ENCODE measurements at regions not wholly inside any gene's neighbourhood (a gene's known extent, or its start where the extent isn't known, plus 50 kb on each side); places are given as distances from the start of the nearest gene placed in this dataset.
"Not testable (repeated sequence)": the region's sequence is repeated elsewhere in the genome, so short reads cannot be mapped to it uniquely, and the experiment has no call there.

DNA sequence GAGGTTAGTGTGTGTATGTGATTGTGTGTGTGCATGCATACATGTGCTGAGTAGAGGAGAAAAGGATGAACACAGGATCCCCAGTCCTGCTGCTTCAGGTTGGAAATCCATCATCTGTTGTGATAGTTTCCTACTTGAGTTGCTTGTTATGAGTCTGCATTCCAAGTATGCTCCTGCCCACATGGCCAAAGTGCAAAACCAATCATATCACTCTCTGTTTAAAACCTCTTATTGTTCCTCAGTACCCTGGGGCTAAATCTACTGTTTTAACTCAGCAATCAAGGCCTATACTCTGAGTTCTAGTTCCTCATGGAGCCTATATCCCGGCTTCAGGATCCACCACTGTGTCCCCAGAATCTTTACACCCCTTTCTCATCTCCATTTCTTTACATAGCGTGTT is 139.9 kb upstream of the TLE3 start:
- DNase-seq: no peak

GRCh38 chr15:70236341-70237086 is 138.8 kb upstream of the TLE3 start:
- no peak for DNase-seq

GRCh38 chr15:70235347-70235746 is 137.6 kb upstream of the TLE3 start:
- no peak for DNase-seq

GRCh38 chr15:70234256-70234905 is 136.7 kb upstream of the TLE3 start:
- no peak for DNase-seq

DNA sequence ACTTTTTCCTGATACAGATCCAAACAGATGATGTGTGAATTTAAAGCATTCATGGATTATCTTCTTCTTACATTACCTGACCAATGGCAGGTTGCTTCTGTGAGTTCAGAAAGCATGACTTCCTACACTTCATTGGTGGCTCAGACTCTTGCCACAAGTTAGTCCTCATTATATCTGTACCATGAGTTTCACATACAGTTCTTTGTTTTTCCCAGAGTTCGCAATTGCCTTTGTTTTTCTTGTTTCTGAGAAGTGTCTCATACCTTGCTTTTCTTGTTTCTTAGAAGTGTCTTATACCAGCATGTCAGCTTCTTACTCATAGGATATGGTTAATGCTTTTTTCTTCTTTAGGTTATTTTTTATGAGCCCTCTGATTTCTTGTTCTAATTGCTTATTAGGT is 133.8 kb upstream of the TLE3 start:
- DNase-seq: no peak

DNA sequence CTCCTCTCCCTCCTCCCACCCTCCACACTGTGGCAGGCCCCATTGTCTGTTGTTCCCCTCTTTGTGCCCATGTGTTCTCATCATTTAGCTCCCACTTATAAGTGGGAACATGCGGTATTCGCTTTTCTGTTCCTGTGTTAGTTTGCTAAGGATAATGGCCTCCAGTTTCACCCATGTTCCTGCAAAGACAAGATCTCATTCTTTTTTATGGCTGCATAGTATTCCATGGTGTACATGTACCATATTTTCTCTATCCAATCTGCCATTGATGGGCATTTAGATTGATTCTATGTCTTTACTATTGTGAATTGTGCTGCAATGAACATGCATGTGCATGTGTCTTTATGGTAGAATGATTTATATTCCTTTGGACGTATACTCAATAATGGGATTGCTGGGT is 130.2 kb upstream of the TLE3 start:
- not testable (repeated sequence) for DNase-seq

DNA sequence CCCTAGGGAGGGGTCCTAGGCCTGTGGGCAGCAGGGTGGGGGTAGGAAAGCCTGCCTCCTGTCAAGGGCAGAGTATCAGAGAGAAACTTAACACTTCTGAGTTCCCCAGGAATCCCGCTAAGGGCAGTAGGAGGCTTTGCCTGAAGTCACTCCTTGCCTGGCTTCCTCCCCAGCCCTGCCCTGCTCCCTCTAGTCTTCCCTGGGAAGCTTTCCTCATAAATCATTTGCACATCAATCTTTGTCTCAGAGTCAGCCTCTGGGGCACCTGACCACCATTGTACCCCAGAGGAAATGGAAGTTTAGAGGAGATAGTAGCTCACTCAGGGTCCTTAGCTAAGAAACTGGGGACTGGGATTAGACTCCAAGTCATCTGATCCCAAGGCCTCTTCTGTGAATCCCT is 129.4 kb upstream of the TLE3 start:
- DNase-seq: no peak

DNA sequence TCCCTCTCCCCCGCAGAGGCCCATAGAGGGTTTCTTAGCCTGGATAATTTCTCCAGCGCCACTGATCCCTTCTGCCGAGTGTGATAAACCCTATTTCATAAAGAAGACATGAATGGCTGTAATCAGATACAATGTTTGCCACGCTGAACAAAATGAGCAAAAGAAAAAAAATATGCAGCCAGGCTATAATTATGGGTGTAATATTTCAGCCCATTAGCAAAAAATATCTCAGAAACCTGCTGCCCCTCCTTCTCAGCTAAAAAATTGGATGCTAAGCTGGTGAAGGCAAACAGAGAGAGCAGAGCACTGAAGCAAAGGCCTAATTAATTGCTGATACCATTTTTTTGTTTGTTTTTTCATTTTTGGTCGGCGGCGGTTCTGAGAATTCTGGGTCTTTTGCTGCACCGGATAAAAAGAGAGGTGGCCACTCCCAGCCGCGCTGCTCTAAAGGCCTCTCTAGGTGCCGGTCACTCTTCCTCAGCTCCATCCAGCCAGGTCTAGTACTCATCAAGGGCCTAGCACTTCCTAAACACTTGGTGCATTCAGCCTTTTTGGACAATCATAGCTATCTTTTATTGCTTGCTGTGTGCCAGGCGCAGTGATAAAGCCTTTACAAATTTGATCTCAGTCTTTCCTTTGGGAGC is 128.7 kb upstream of the TLE3 start:
- DNase-seq: no peak

DNA sequence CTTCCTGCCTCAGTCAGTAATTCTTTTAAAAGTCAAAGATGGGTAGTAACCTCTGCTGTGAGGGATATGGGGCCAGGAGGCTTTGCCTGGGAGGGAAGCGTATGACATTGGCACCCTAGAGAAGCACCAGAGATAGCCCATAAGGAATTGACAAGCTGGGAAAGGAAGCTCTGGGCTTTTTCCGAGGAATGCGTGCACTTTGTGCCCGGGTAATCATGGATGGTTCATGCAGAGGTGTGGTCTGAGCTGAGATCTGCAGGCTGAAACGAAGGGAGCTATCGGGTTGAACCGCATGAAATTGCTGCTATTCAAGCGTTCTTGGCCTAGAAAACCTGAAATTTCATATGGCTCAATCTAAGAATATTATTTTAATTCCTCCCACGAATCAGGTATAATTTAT is 127.7 kb upstream of the TLE3 start:
- DNase-seq: no peak

DNA sequence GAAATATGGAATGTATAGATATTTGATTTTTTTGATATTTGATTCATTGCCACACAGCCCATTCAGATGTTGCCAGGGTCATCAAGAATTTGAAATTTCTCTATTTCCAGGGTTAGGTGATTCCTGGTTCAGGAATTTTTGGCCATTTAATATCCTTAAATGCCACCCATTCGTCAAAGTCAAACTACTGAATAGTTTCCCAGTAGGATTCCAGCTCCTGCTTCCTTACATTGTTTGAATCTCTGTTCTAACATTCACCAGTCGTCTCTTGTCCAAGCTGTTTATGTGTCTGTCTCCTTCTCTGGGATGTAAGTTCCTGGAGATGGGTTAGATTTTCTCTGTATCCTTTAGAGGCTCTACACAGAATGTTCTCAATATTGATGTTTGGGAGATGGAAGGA is 124.9 kb upstream of the TLE3 start:
- DNase-seq: no peak

DNA sequence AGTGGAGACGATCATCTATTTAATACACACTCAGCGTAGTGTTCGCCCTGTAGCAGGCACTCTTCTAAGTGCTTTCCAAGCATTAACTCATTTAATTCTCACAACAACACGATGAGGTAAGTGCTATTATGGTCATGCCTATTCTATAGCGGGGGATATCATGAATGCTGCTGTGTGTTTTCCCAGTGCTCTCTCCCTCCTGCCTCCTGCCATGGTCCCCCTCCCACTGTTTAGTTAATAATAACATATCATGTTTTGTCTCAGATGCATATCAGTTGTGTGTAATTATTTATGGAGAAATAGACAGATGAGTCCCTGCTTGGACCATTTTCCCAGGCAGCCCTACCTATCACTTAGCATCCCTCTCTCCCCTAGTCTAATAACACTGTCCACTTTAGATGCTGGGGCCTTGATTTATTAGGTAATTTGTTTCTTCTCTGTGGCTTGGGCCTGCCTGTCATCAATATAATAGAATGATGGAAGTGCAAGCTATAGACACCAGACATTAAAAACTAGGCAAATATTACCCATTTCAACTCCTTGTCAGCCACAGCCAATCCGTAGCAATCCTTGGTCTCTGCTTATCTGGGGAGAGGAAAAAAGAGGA is 122.9 kb upstream of the TLE3 start:
- no peak for DNase-seq

GRCh38 chr15:70219966-70220365 is 122.2 kb upstream of the TLE3 start:
- DNase-seq: no peak

DNA sequence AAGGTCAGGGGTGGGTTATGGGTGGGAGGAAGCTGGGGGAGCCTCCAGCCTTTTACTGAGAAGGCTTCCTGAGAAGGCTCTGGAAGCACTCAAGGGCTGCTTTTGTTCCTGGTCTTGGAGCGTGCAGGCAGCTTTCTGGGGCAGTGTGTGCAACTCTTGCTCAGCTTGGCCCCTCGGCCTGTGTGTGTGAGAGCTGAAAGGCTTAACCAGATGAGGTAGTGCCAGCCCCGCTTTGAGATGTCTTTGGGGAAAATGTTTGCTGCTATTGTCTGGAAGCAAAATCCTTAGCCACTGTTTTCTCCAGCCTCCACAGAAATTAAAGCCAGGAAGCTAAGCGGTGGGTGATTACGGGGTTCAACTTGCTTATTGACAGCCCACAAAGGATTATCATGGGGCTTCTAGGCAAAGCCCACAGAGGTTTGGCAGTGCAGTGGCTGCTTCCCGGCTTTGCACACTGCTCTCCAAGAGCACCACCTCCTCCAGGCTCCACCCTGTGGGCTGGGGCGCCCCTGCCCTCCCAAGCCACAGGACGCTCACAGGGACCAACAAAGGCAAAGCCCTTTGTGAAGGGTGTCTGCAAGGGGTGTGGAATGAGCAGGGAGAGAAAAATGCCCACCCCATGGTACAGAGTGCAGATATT is 121.7 kb upstream of the TLE3 start:
- no peak for DNase-seq

- DNase-seq: no peak
Measured at GRCh38 chr15:70217226-70218160, 119.8 kb upstream of the TLE3 start.

DNA sequence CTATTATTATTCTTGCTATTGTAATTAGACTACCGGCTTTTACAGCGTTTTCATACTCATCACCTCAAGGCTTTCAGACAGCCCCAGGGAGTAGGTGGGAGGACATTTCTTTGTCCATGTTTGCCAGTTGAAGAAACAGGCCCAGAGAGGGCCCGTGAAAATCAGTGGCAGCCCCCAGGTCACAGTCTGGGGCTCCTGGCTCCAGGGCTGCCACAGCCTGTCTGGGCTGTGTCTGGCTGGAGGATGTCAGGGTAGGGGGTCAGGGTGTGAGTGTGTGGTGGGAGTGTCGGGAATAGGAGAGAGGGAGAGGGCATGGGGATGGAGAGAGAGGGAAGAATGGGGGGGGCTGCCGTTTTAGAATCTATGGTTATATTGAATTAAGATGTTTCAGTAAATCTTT is 118.2 kb upstream of the TLE3 start:
- DNase-seq: no peak

DNA sequence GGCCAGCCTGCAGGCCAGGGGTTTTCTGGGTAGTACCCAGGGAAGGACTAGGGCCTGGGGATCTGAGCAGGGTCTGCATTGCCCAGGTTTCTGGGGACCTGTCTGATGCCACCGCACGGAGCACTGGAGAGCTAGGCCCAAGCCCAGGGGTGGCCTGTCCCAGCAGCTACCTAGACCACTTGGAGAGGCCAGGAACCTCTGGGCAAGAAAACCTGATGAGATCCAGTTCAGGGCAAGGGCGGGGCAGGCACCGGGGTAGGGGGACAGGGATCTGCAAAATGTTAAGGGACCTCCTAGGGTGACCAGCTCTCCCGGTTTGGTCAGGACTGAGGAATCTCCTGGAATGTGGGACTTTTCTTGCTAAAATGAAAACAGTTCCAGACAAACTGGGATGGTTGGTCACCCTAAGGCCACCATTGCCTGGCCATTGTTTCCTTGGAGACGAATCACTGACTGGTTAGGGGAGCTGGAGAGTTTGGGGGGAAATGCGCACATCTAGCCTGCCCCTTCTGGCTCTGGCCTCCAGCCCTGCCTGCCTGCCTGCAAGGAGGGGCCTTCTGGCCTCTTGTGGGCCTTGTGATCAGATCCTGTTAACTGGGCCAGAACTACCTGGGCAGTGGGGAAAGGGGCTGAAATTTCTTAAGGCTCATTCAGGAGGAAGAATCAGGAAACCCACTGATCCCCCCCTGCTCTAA is 117.4 kb upstream of the TLE3 start:
- DNase-seq: no peak

DNA sequence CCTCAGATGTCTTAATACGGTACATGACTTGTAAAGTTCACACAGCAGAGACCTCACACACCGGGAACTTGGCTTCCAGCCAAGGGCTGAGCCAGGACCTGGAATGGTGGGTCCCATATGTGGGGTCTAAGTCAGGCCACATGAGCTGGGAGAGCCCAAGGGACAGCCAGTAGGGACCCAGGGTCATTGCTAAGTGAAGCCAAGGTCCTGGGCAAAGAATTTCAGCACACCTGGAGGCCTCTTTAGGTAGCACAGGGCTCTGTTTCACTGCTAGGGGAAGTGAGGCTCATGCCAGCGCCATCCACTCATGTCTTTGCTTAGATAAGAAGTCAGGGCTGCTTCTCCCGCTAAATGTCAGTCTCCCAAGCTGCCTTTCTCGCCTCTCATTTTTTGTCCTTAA is 116.6 kb upstream of the TLE3 start:
- DNase-seq: no peak

DNA sequence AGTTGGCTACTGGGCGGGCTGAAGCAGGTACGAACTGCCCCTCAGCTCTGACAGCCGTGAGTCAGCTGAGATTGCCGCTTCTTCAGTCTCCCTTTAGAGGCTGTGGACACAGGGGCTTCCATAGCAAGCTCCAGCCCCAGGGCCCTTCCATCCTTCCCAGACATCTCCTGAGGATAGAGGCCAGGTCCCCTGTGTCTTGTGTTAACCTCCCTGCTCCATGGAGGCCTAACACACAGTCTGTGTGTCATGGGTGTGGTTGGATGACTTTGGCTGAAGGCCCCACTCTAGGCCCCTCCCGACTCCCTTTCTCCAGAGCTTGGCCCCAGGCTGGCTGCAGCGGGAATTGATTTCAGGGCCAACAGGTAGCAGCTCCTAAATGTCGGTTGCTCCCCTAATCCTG is 116.1 kb upstream of the TLE3 start:
- DNase-seq: no peak

DNA sequence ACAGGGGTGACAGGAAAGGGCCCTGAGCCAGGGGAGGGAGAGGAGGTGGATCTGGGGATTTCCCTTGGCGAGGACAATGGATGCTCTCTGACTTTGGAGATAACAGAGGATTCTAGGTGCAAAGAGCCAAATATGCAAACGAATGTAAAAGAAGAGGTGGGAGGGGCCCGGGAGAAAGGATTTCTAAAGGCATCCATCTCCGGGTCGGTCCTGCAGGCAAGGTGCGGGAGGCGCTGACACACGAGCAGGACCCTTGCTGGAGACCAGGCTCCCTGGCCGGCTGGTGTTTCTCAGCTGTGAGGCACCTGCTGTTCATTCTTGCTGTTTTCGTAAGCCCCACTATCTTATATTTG is 115.2 kb upstream of the TLE3 start:
- DNase-seq: no peak

DNA sequence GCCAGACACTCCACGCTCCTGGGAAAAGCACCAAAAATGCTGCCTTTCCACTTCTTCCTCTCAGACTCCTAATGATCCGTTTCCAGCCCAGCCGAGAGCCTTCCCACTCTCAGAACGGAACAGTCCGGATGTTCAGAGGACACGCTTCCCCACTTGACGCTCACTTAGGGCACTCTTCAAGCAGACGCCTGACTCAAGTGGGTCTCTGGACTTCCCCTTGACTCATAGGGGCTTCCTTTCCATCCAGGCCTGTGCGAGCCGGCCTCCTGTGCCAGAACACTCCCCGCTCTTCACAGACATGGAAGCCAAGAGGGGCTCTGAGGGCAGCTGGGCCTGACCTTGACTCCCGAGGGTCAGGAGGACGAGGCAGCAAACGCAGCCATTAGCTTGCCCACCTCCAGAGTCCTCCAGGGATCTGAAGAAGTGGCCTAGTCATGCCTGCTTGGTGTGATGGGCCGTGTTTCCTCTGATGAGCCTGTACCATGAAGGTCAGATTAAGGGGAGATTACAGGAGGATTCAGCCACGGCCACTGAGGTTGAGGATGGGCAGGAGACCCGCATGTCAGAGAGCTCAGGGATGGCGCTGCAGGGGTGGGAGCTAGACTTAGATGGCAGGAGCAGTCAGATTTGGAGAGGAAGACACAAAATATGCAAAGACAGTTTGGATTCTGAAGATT is 114.7 kb upstream of the TLE3 start:
- no peak for DNase-seq

- DNase-seq: peak in 1 of 2 donors; percentile 8
Measured at GRCh38 chr15:70210528-70210927, 112.8 kb upstream of the TLE3 start.

All from activated CD4-positive, alpha-beta T cell treated with anti-CD3 and anti-CD28 coated beads for 4 hours (primary cell).